Gastrocnemius medialis (tissue), 4 donors: ENCODE measurements at regions not wholly inside any gene's neighbourhood (a gene's known extent, or its start where the extent isn't known, plus 50 kb on each side); places are given as distances from the start of the nearest gene placed in this dataset.
"Not testable (repeated sequence)": the region's sequence is repeated elsewhere in the genome, so short reads cannot be mapped to it uniquely, and the experiment has no call there.

Source experiments
- ATAC-seq, 2 donors: fragments of 150-250 bp; one replicate each; pipeline ENCODE4 v1.9.1; 2016
- DNase-seq, 2 donors: peaks; one replicate each; pipeline ENCODE4 v3.0.0-alpha.2; 2019
- H3K27ac ChIP-seq, 4 donors: fragments of 200-600 bp; sonication (generic); 1 replicate in 1 of 4; 2 replicates in 3 of 4; pipeline ENCODE4 v1.5.1; 2016 to 2018; ENCODE audit warnings: mild to moderate bottlenecking in 2 of 4, moderate library complexity in 1 of 4
- H3K27me3 ChIP-seq, 3 donors: fragments of 200-600 bp; sonication (generic) in 2 of 3; 1 replicate in 1 of 3; 2 replicates in 2 of 3; pipeline versions ENCODE4 v1.5.1 to v1.6.0; 2016 to 2019; ENCODE audit warnings: mild to moderate bottlenecking in 1 of 3, moderate library complexity in 1 of 3
- H3K36me3 ChIP-seq, 2 donors: fragments of 200-600 bp; sonication (generic) in 1 of 2; one replicate each; pipeline ENCODE4 v1.5.1; 2017 to 2018
- H3K4me1 ChIP-seq, 2 donors: fragments of 200-600 bp; sonication (generic) in 1 of 2; one replicate each; pipeline ENCODE4 v1.5.1; 2016 to 2017; ENCODE audit warnings: mild to moderate bottlenecking in 2 of 2
- H3K4me3 ChIP-seq, 4 donors: fragments of 200-600 bp; sonication (generic) in 3 of 4; 1 replicate in 1 of 4; 2 replicates in 3 of 4; pipeline ENCODE4 v1.5.1; 2016 to 2019; ENCODE audit warnings: mild to moderate bottlenecking in 2 of 4
- H3K9me3 ChIP-seq, 3 donors: fragments of 200-600 bp; sonication (generic) in 2 of 3; 1 replicate in 1 of 3; 2 replicates in 2 of 3; pipeline ENCODE4 v1.5.1; 2016 to 2019
- POLR2A ChIP-seq, 2 donors: fragments of 450-650 bp; IDR thresholded peaks; one replicate each; pipeline ENCODE4 v1.6.1; 2017; ENCODE audit warnings: antibody characterized with exemption in 2 of 2, mild to moderate bottlenecking in 2 of 2, moderate library complexity in 2 of 2
- in situ Hi-C, 4 donors: fragments of 200-750 bp; cut with MboI; loops; one replicate each; pipeline versions ENCODE4 v1.15.0 to v1.8.0; 2017; ENCODE audit warnings: low sequenced_read_pairs in 4 of 4
- intact Hi-C: fragments of 100-400 bp; cut with DNase I; formaldehyde crosslinking; loops from one replicate; pipeline ENCODE4 v1.15.1; 2023; ENCODE audit warnings: low total_unique reads
- TF ChIP-seq, protein P1 (sequence below), 5 experiments: fragments of 450-650 bp in 3 of 5; fragments of 200-600 bp in 2 of 5; sonication (generic) in 2 of 5; IDR thresholded peaks in 4 of 5; conservative IDR thresholded peaks in 1 of 5; 1 replicate in 4 of 5; 2 replicates in 1 of 5; pipeline ENCODE4 v1.5.1; 2016 to 2019; ENCODE audit warnings: antibody characterized with exemption in 5 of 5, mild to moderate bottlenecking in 3 of 5, moderate library complexity in 3 of 5

DNA sequence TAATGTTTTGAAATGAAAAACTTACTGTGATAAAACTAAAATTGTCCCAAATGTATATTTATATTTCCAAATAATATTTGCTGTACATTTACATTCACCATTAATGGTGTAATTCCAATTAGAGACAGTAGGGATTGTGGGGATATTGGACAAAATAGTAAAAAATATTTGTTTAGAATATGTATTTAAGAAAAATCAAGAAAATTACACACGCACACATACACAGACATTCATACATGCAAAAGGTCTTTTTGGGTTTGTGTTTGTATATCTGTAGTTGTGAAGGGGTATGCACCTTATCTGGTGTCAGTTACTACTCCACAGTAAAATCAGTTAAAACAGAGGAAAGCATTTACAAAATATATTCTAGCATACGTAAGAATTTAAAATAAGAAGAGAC lies 435.9 kb upstream of the ZNF804A start:
- TF ChIP-seq, protein P1, sequence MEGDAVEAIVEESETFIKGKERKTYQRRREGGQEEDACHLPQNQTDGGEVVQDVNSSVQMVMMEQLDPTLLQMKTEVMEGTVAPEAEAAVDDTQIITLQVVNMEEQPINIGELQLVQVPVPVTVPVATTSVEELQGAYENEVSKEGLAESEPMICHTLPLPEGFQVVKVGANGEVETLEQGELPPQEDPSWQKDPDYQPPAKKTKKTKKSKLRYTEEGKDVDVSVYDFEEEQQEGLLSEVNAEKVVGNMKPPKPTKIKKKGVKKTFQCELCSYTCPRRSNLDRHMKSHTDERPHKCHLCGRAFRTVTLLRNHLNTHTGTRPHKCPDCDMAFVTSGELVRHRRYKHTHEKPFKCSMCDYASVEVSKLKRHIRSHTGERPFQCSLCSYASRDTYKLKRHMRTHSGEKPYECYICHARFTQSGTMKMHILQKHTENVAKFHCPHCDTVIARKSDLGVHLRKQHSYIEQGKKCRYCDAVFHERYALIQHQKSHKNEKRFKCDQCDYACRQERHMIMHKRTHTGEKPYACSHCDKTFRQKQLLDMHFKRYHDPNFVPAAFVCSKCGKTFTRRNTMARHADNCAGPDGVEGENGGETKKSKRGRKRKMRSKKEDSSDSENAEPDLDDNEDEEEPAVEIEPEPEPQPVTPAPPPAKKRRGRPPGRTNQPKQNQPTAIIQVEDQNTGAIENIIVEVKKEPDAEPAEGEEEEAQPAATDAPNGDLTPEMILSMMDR (IDR thresholded peaks at IDR 0.05 in 4 of 5, conservative IDR thresholded peaks at IDR 0.05 in 1 of 5), result no peak
- no peak for TF ChIP-seq POLR2A (IDR thresholded peaks at IDR 0.05)
- no peaks in the 10 kb centered on the region for H3K4me1 ChIP-seq
- intact Hi-C loops (no loop called here), in situ Hi-C loops (no loop called here)
- H3K27me3 ChIP-seq, result no peaks in the 10 kb centered on the region
- no peaks in the 10 kb centered on the region for H3K9me3 ChIP-seq
- ATAC-seq, result no peak
- H3K4me3 ChIP-seq, result no peak overlapping the region
- no peak for DNase-seq
- H3K27ac ChIP-seq, result no peak overlapping the region
- H3K36me3 ChIP-seq, result no peaks in the 10 kb centered on the region

DNA sequence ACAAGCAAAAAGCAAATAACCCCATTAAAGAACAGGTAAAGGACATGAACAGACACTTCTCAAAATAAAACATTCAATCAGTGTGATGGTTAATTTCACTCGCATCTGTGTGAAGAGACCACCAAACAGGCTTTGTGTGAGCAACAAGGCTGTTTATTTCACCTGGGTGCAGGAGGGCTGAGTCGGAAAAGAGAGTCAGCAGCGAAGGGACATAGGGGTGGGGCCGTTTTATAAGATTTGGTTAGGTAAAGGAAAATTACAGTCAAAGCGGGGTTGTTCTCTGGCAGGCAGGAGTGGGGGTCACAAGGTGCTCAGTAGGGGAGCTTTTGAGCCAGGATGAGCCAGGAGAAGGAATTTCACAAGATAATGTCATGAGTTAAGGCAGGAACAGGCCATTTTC lies 429.5 kb upstream of the ZNF804A start:
- H3K27ac ChIP-seq, in situ Hi-C loops, intact Hi-C loops, ATAC-seq, H3K36me3 ChIP-seq, H3K4me3 ChIP-seq, DNase-seq, H3K27me3 ChIP-seq, H3K4me1 ChIP-seq, H3K9me3 ChIP-seq: not testable (repeated sequence)

DNA sequence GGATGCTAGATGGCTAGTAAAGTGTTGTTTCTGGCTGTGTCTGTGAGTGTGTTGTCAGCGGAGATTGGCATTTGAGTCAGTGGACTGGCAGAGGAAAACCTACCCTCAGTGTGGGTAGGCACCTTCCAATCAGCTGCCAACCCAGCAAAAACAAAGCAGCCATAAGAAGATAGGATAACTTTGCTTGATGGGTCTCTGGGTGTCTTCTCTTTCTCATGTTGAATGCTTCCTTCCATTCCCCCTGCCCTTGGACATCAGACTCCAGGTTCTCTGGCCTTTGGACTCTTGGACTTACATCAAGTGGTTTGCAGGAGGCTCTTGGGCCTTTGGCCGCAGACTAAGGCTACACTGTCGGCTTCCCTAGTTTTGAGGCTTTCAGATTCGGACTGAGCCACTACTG lies 429.0 kb upstream of the ZNF804A start:
- no peaks in the 10 kb centered on the region for H3K36me3 ChIP-seq
- no peak for ATAC-seq
- H3K27ac ChIP-seq, result no peak overlapping the region
- H3K4me1 ChIP-seq, result no peaks in the 10 kb centered on the region
- DNase-seq, result no peak
- intact Hi-C loops (no loop called here), in situ Hi-C loops (no loop called here)
- no peaks in the 10 kb centered on the region for H3K27me3 ChIP-seq
- H3K9me3 ChIP-seq, result no peaks in the 10 kb centered on the region
- TF ChIP-seq, protein P1 (IDR thresholded peaks at IDR 0.05 in 4 of 5, conservative IDR thresholded peaks at IDR 0.05 in 1 of 5), result no peak
- TF ChIP-seq POLR2A (IDR thresholded peaks at IDR 0.05), result no peak
- H3K4me3 ChIP-seq, result no peak overlapping the region

DNA sequence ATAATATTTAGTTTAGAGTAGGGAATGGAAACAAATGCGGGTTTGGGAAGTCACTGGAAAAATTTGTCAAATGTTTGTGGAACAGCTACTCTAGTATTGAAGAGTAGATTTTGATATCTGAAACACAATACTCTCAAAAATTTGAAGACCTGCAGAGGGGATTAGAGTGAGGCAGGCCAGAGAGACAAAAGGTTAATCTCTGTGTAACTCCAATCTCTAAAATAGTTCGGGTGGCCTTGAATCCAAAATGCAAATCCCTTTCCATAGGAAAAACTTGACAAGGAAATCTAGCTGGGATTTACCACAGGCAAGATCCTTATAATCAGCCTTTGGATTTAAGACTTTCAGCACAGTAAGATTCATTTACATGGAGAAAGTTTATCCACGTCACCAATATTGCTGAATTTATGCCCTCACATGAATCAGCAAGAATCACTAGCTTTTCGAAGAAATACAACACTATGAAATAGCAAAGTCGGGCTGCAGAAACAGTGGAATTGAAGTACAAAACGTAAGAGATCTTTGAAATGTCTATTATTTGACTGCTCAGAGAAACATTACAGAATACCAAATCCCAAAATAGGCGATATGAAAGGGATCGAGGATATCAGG lies 423.7 kb upstream of the ZNF804A start:
- intact Hi-C loops (no loop called here), in situ Hi-C loops (no loop called here)
- no peaks in the 10 kb centered on the region for H3K9me3 ChIP-seq
- no peak overlapping the region for H3K27ac ChIP-seq
- no peak for DNase-seq
- TF ChIP-seq POLR2A (IDR thresholded peaks at IDR 0.05), result no peak
- TF ChIP-seq, protein P1 (IDR thresholded peaks at IDR 0.05 in 4 of 5, conservative IDR thresholded peaks at IDR 0.05 in 1 of 5), result no peak
- no peak for ATAC-seq
- H3K4me3 ChIP-seq, result no peak overlapping the region
- no peaks in the 10 kb centered on the region for H3K4me1 ChIP-seq
- no peaks in the 10 kb centered on the region for H3K36me3 ChIP-seq
- no peaks in the 10 kb centered on the region for H3K27me3 ChIP-seq

DNA sequence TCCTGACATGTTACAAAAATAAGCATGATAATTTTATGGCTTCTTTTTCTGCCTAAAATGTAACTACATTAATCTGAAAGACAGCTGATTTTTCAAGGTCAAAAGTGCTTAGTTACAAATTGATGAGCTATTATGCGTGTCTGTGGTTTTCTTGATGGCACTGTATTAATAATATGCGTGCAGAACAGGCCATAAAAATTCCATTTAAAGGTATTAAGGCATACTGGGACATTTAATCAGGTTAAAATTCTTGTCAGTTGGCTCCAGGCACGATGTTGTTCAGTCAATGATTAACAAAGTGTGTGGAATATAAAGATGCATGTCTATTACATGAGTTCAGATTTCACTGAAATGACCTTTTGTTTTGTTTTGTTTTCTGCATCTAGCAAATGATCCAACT lies 420.1 kb upstream of the ZNF804A start:
- TF ChIP-seq, protein P1 (IDR thresholded peaks at IDR 0.05 in 4 of 5, conservative IDR thresholded peaks at IDR 0.05 in 1 of 5), result no peak
- no peak for TF ChIP-seq POLR2A (IDR thresholded peaks at IDR 0.05)
- no peak overlapping the region for H3K4me3 ChIP-seq
- H3K27ac ChIP-seq, result no peak overlapping the region
- intact Hi-C loops, result no loop called here
- in situ Hi-C loops, result no loop called here
- ATAC-seq (no peak), DNase-seq (no peak)
- H3K27me3 ChIP-seq, result no peaks in the 10 kb centered on the region
- H3K4me1 ChIP-seq, result no peaks in the 10 kb centered on the region
- H3K9me3 ChIP-seq, result peaks cover 0 to 2% (median 0%) of the 10 kb centered on the region in 3 donors
- H3K36me3 ChIP-seq, result no peaks in the 10 kb centered on the region
